A549 (cell line): ENCODE measurements at regions not wholly inside any gene's neighbourhood (a gene's known extent, or its start where the extent isn't known, plus 50 kb on each side); places are given as distances from the start of the nearest gene placed in this dataset.

ENCODE experiments used
- ATAC-seq, 2 experiments: fragments of 200-7000 bp in 1 of 2; fragments of >200 bp in 1 of 2; cut with Nextera tagmentation in 1 of 2; cut with Tn5 transposase in 1 of 2; 3 replicates each; pipeline versions ENCODE4 v1.8.0 to v1.9.1; 2018 to 2020; ENCODE audit warnings: mild to moderate bottlenecking in 1 of 2, moderate library complexity in 1 of 2
- CTCF ChIA-PET: fragments of 300-600 bp; sonication (Branson Sonifier 250); formaldehyde crosslinking; extraction: SDS; loops from one replicate; lab custom pipeline; 2021; ENCODE audit warnings: antibody characterized with exemption, inconsistent platforms; lab: Yijun Ruan, JAX
- POLR2A ChIA-PET: fragments of 350-600 bp; formaldehyde crosslinking; extraction: SDS; loops from one replicate; lab custom pipeline; 2021; ENCODE audit warnings: antibody characterized with exemption, inconsistent platforms; lab: Yijun Ruan, JAX
- DNase-seq, 2 experiments: peaks; one replicate each; pipeline versions ENCODE4 v3.0.0 to v3.0.0-alpha.2; 2011 to 2016; ENCODE audit warnings: low read depth in 1 of 2, low spot score in 1 of 2
- FAIRE-seq: peaks from 2 replicates; lab custom pipeline; 2011; peaks lifted over from hg19 to GRCh38; lab: Jason Lieb, UNC
- H3K27ac ChIP-seq, 2 experiments: fragments of >200 bp; sonication (Bioruptor Twin); formaldehyde crosslinking; 3 replicates each; pipeline ENCODE4 v1.5.1; 2016 to 2017
- H3K4me1 ChIP-seq: fragments of >200 bp; sonication (Bioruptor Twin); formaldehyde crosslinking; 3 replicates; pipeline ENCODE4 v1.6.1; 2016
- H3K4me2 ChIP-seq: fragments of >200 bp; sonication (Bioruptor Twin); formaldehyde crosslinking; 3 replicates; pipeline ENCODE4 v1.6.1; 2016
- H3K4me3 ChIP-seq: fragments of >200 bp; sonication (Bioruptor Twin); formaldehyde crosslinking; 3 replicates; pipeline ENCODE4 v1.5.1; 2016
- H3K9me3 ChIP-seq: fragments of >200 bp; sonication (Bioruptor Twin); formaldehyde crosslinking; 3 replicates; pipeline ENCODE4 v1.6.1; 2016
- CBX8 ChIP-seq: fragments of 200-600 bp; sonication (generic); IDR thresholded peaks from 2 replicates; pipeline ENCODE4 v1.6.1; 2016
- CEBPB ChIP-seq, 2 experiments: fragments of >200 bp in 1 of 2; sonication (Bioruptor Twin) in 1 of 2; formaldehyde crosslinking in 1 of 2; IDR thresholded peaks; 2 replicates each; pipeline ENCODE4 v1.6.1; 2012 to 2016
- CHD2 ChIP-seq: fragments of 150-350 bp; IDR thresholded peaks from 2 replicates; pipeline ENCODE4 v1.6.1; 2014; ENCODE audit warnings: low read length; ENCODE audit not compliant: partially characterized antibody
- E2F6 ChIP-seq: IDR thresholded peaks from 2 replicates; pipeline ENCODE4 v1.6.1; 2012; ENCODE audit warnings: low read depth, borderline replicate concordance
- EHF ChIP-seq: fragments of 250-450 bp; sonication (Bioruptor Pico); IDR thresholded peaks from 2 replicates; pipeline ENCODE4 v1.5.0; 2020; ENCODE audit warnings: mild to moderate bottlenecking
- EHMT2 ChIP-seq: fragments of 200-600 bp; sonication (generic); IDR thresholded peaks from 2 replicates; pipeline ENCODE4 v1.6.1; 2016; ENCODE audit warnings: antibody characterized with exemption, low read depth, mild to moderate bottlenecking, moderate library complexity
- EP300 ChIP-seq, 2 experiments: fragments of >200 bp; sonication (Bioruptor Twin); formaldehyde crosslinking; IDR thresholded peaks; 2 replicates in 1 of 2; 3 replicates in 1 of 2; pipeline ENCODE4 v1.6.1; 2016 to 2017
- FOSB ChIP-seq: fragments of 250-450 bp; sonication (Bioruptor Pico); IDR thresholded peaks from 2 replicates; pipeline ENCODE4 v1.5.0; 2020; ENCODE audit warnings: mild to moderate bottlenecking, moderate library complexity
- GATA3 ChIP-seq: IDR thresholded peaks from 2 replicates; pipeline ENCODE4 v1.6.1; 2012; ENCODE audit warnings: borderline replicate concordance
- HOXA7 ChIP-seq: fragments of 250-450 bp; sonication (Bioruptor Pico); IDR thresholded peaks from 2 replicates; pipeline ENCODE4 v1.5.0; 2020; ENCODE audit warnings: mild to moderate bottlenecking, moderate library complexity
- HOXB13 ChIP-seq: fragments of 250-450 bp; sonication (Bioruptor Pico); IDR thresholded peaks from 2 replicates; pipeline ENCODE4 v1.5.0; 2020; ENCODE audit warnings: low read depth, mild to moderate bottlenecking, moderate library complexity
- HOXB5 ChIP-seq: fragments of 250-450 bp; sonication (Bioruptor Pico); IDR thresholded peaks from 2 replicates; pipeline ENCODE4 v1.5.0; 2020; ENCODE audit warnings: mild to moderate bottlenecking, moderate library complexity
- JUN ChIP-seq, 2 experiments: fragments of >200 bp; sonication (Bioruptor Twin); formaldehyde crosslinking; IDR thresholded peaks; 2 replicates in 1 of 2; 3 replicates in 1 of 2; pipeline ENCODE4 v1.6.1; 2016 to 2017
- KDM5A ChIP-seq: fragments of 200-600 bp; sonication (generic); IDR thresholded peaks from 2 replicates; pipeline ENCODE4 v1.6.1; 2016; ENCODE audit warnings: antibody characterized with exemption, mild to moderate bottlenecking
- MAFK ChIP-seq: fragments of 450-650 bp; IDR thresholded peaks from 2 replicates; pipeline ENCODE4 v1.6.1; 2014; ENCODE audit not compliant: partially characterized antibody
- MAX ChIP-seq: IDR thresholded peaks from 2 replicates; pipeline ENCODE4 v1.6.1; 2012
- MYC ChIP-seq: IDR thresholded peaks from 2 replicates; pipeline ENCODE4 v1.6.1; 2012; ENCODE audit warnings: mild to moderate bottlenecking, inconsistent platforms, low read length, improper control_type of control experiment, borderline replicate concordance
- NPAS2 ChIP-seq: fragments of 250-450 bp; sonication (Bioruptor Pico); IDR thresholded peaks from 2 replicates; pipeline ENCODE4 v1.8.0; 2022; ENCODE audit warnings: mild to moderate bottlenecking, moderate library complexity, borderline replicate concordance
- NR3C1 ChIP-seq: fragments of >200 bp; sonication (Bioruptor Twin); formaldehyde crosslinking; IDR thresholded peaks from 3 replicates; pipeline ENCODE4 v1.6.1; 2017
- POLR2A ChIP-seq: IDR thresholded peaks from 2 replicates; pipeline ENCODE4 v1.6.1; 2012; ENCODE audit warnings: mild to moderate bottlenecking, low read length
- POLR2AphosphoS2 ChIP-seq: conservative IDR thresholded peaks from 2 replicates; pipeline ENCODE4 v1.6.1; 2012; ENCODE audit warnings: low read length, improper control_type of control experiment, inconsistent platforms
- RARB ChIP-seq: fragments of 250-450 bp; sonication (Bioruptor Pico); IDR thresholded peaks from 2 replicates; pipeline ENCODE4 v1.8.0; 2021; ENCODE audit warnings: mild to moderate bottlenecking, moderate library complexity
- REST ChIP-seq: fragments of 200-600 bp; sonication (generic); IDR thresholded peaks from 2 replicates; pipeline ENCODE4 v1.6.1; 2016; ENCODE audit warnings: antibody characterized with exemption, mild to moderate bottlenecking, moderate library complexity
- RNF2 ChIP-seq: fragments of 200-600 bp; sonication (generic); IDR thresholded peaks from 2 replicates; pipeline ENCODE4 v1.6.1; 2016; ENCODE audit warnings: low read depth, mild to moderate bottlenecking, antibody characterized with exemption, moderate library complexity, borderline replicate concordance
- SREBF2 ChIP-seq: fragments of 450-650 bp; IDR thresholded peaks from 2 replicates; pipeline ENCODE4 v1.6.1; 2014; ENCODE audit warnings: mild to moderate bottlenecking, moderate library complexity
- ZNF302 ChIP-seq: fragments of 250-450 bp; sonication (Bioruptor Pico); IDR thresholded peaks from 2 replicates; pipeline ENCODE4 v1.9.0; 2021; ENCODE audit warnings: inconsistent platforms, mild to moderate bottlenecking, moderate library complexity
- ZSCAN20 ChIP-seq: fragments of 250-450 bp; sonication (Bioruptor Pico); IDR thresholded peaks from 2 replicates; pipeline ENCODE4 v1.8.0; 2022; ENCODE audit warnings: mild to moderate bottlenecking, moderate library complexity
- WGBS: methylation state at CpG from one replicate; pipeline ENCODE4 v1.1.6; 2017; ENCODE audit errors: missing lambda C conversion rate; 5-methylcytosine and 5-hydroxymethylcytosine counted together
- TF ChIP-seq, protein P1 (sequence below): fragments of 250-450 bp; sonication (Bioruptor Pico); IDR thresholded peaks from 2 replicates; pipeline ENCODE4 v1.5.0; 2020; ENCODE audit warnings: low read depth, mild to moderate bottlenecking, moderate library complexity
- TF ChIP-seq, protein P2 (sequence below): fragments of 450-650 bp; IDR thresholded peaks from 2 replicates; pipeline ENCODE4 v1.6.1; 2014; ENCODE audit warnings: antibody characterized with exemption

GRCh38 chr13:39910833-39911232 lies 255.4 kb downstream of the COG6 start:
- ChIA-PET POLR2A (no interaction called here), CTCF (no interaction called here)
- Histone ChIP-seq H3K4me2 (no peak overlapping the region), H3K4me3 (no peak overlapping the region), H3K4me1 (no peaks in the 10 kb centered on the region), H3K9me3 (no peaks in the 10 kb centered on the region), H3K27ac (no peak overlapping the region)
- DNase-seq (no peak), ATAC-seq (no peak), FAIRE-seq (no peak)
- TF ChIP-seq ZSCAN20 (CRISPR knock-in tag), result no peak
- TF ChIP-seq GATA3, result no peak
- TF ChIP-seq MAFK, result no peak
- TF ChIP-seq NR3C1, result no peak

DNA sequence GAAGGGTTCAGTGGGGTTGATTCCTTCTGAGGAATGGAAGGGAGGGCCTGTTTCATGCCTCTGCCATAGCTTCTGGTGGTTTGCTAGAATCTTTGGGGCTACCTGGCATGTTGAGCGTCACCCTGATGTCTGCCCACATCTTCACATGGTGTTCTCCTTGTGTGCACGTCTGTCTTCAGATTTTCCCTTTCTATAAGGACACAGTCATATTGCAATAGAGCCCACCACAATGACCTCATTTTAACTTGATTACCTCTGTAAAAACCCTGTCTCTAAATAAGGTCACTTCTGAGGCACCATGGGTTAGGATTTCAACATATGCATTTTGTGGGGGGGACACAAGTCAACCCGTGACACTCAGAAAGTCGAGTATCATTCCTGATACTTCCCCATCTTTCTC lies 257.9 kb downstream of the COG6 start:
- Histone ChIP-seq H3K4me2 (no peak overlapping the region), H3K27ac (no peak overlapping the region), H3K9me3 (no peaks in the 10 kb centered on the region), H3K4me1 (no peaks in the 10 kb centered on the region), H3K4me3 (no peak overlapping the region)
- DNase-seq, result no peak
- POLR2A ChIA-PET, result no interaction called here
- no peak for ATAC-seq
- CTCF ChIA-PET, result no interaction called here
- no peak for FAIRE-seq
- TF ChIP-seq, protein P1, sequence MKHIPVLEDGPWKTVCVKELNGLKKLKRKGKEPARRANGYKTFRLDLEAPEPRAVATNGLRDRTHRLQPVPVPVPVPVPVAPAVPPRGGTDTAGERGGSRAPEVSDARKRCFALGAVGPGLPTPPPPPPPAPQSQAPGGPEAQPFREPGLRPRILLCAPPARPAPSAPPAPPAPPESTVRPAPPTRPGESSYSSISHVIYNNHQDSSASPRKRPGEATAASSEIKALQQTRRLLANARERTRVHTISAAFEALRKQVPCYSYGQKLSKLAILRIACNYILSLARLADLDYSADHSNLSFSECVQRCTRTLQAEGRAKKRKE, result no peak
- TF ChIP-seq FOSB (no peak), RNF2 (no peak), NPAS2 (no peak), EP300 (IDR thresholded peaks at IDR 0.05) (no peak), MAX (no peak), SREBF2 (no peak), EHF (CRISPR knock-in tag) (no peak), ZNF302 (no peak), CHD2 (no peak), HOXB5 (no peak)
- 35% methylated on average over 4 of the region's 4 CpGs for WGBS

DNA sequence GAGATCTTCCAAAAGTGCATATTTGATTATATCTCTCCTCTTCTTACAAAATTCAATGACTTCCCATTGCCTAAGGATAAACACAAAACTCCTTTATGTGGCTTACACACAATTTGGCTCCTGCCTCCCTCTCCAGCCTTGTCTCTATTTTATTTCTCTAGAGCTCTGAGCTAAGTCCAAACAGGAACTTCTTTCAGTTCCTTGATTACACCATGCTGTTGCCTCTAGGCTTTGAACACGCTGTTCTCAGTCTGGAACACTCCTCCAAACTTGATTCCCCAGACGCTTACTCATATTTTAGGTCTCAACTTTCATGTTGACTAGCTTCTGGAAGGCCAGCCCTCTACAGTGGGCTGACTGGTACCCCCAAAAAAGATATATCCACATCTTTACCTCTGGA lies 258.5 kb downstream of the COG6 start:
- H3K4me3 ChIP-seq, result no peak overlapping the region
- DNase-seq (no peak), ATAC-seq (no peak), FAIRE-seq (no peak)
- no peak overlapping the region for H3K27ac ChIP-seq
- ChIA-PET CTCF (no interaction called here), POLR2A (no interaction called here)
- WGBS, result 61% methylated on average over 2 of the region's 2 CpGs
- H3K9me3 ChIP-seq, result no peaks in the 10 kb centered on the region
- no peaks in the 10 kb centered on the region for H3K4me1 ChIP-seq
- TF ChIP-seq POLR2A (no peak), GATA3 (no peak), CHD2 (no peak), REST (no peak), FOSB (no peak), KDM5A (no peak), E2F6 (no peak), POLR2AphosphoS2 (no peak), EHMT2 (no peak), RARB (CRISPR knock-in tag) (no peak), HOXA7 (CRISPR knock-in tag) (no peak), MYC (no peak), ZNF302 (no peak), JUN (IDR thresholded peaks at IDR 0.05) (no peak), CBX8 (no peak), CEBPB (IDR thresholded peaks at IDR 0.05) (no peak), HOXB13 (CRISPR knock-in tag) (no peak)
- TF ChIP-seq, protein P2, sequence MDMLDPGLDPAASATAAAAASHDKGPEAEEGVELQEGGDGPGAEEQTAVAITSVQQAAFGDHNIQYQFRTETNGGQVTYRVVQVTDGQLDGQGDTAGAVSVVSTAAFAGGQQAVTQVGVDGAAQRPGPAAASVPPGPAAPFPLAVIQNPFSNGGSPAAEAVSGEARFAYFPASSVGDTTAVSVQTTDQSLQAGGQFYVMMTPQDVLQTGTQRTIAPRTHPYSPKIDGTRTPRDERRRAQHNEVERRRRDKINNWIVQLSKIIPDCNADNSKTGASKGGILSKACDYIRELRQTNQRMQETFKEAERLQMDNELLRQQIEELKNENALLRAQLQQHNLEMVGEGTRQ, result no peak
- no peak overlapping the region for H3K4me2 ChIP-seq
